SK-N-SH (cell line): ENCODE measurements at regions not wholly inside any gene's neighbourhood (a gene's known extent, or its start where the extent isn't known, plus 50 kb on each side); places are given as distances from the start of the nearest gene placed in this dataset.

Experiments
- CTCF ChIA-PET: fragments of 300-600, 350-600 bp; formaldehyde crosslinking; extraction: SDS; loops from one replicate; lab custom pipeline; 2021; lab: Yijun Ruan, JAX
- POLR2A ChIA-PET: fragments of 350-600 bp; sonication (Branson Sonifier 250); formaldehyde crosslinking; extraction: SDS; loops from one replicate; lab custom pipeline; 2020; ENCODE audit warnings: antibody characterized with exemption, inconsistent platforms; lab: Yijun Ruan, JAX
- DNase-seq: peaks from one replicate; pipeline ENCODE4 v3.0.0; 2012
- H2AFZ ChIP-seq: fragments of 200-600 bp; sonication (generic); 2 replicates; pipeline ENCODE4 v1.8.1; 2016; ENCODE audit warnings: antibody characterized with exemption, mild to moderate bottlenecking, low read depth
- H3F3A ChIP-seq: fragments of 200-600 bp; sonication (generic); replicated peaks from 2 replicates; pipeline ENCODE3; 2016; ENCODE audit warnings: antibody characterized with exemption, mild to moderate bottlenecking; ENCODE audit not compliant: insufficient read depth
- H3K27ac ChIP-seq, 2 experiments: fragments of 200-500 bp in 1 of 2; fragments of 200-600 bp in 1 of 2; sonication (Bioruptor generic) in 1 of 2; sonication (generic), shearing (Covaris generic) in 1 of 2; 2 replicates each; pipeline versions ENCODE4 v1.5.1 to v1.6.1; 2014 to 2016; ENCODE audit warnings: low read depth in 2 of 2, inconsistent platforms in 1 of 2, low read length in 1 of 2, mild to moderate bottlenecking in 1 of 2, mixed read lengths in 1 of 2
- H3K27me3 ChIP-seq: fragments of 200-600 bp; sonication (generic), shearing (Covaris generic); 2 replicates; pipeline ENCODE4 v1.6.1; 2016; ENCODE audit warnings: mixed run types; ENCODE audit not compliant: insufficient read depth
- H3K36me3 ChIP-seq, 2 experiments: fragments of 200-500 bp in 1 of 2; fragments of 200-600 bp in 1 of 2; sonication (Bioruptor generic) in 1 of 2; sonication (generic) in 1 of 2; replicated peaks in 1 of 2; 2 replicates each; pipeline versions ENCODE3 to v1.5.1; 2014 to 2016; ENCODE audit warnings: low read length in 1 of 2, mild to moderate bottlenecking in 1 of 2; ENCODE audit not compliant: insufficient read depth in 2 of 2, control insufficient read depth in 1 of 2
- H3K4me1 ChIP-seq, 2 experiments: fragments of 200-500 bp in 1 of 2; fragments of 200-600 bp in 1 of 2; sonication (Bioruptor generic) in 1 of 2; sonication (generic), shearing (Covaris generic) in 1 of 2; 2 replicates each; pipeline versions ENCODE4 v1.5.1 to v1.6.1; 2014 to 2016; ENCODE audit warnings: low read depth in 1 of 2, low read length in 1 of 2, mixed run types in 1 of 2; ENCODE audit not compliant: insufficient read depth in 2 of 2, control insufficient read depth in 1 of 2
- H3K4me2 ChIP-seq: fragments of 200-600 bp; sonication (generic), shearing (Covaris generic); 2 replicates; pipeline ENCODE4 v1.6.1; 2017; ENCODE audit warnings: mixed run types
- H3K4me3 ChIP-seq, 2 experiments: fragments of 200-500 bp in 1 of 2; fragments of 200-600 bp in 1 of 2; sonication (Bioruptor generic) in 1 of 2; sonication (generic), shearing (Covaris generic) in 1 of 2; 2 replicates each; pipeline versions ENCODE4 v1.5.1 to v1.8.1; 2014 to 2016; ENCODE audit warnings: low read depth in 2 of 2, inconsistent platforms in 1 of 2, low read length in 1 of 2, mild to moderate bottlenecking in 1 of 2, mixed read lengths in 1 of 2, moderate library complexity in 1 of 2
- H3K79me2 ChIP-seq: fragments of 200-600 bp; sonication (generic); 2 replicates; pipeline ENCODE4 v1.8.1; 2017; ENCODE audit warnings: mild to moderate bottlenecking; ENCODE audit not compliant: insufficient read depth
- H3K9ac ChIP-seq: fragments of 200-600 bp; sonication (generic); 2 replicates; pipeline ENCODE4 v1.6.1; 2017; ENCODE audit warnings: mixed run types
- H3K9me2 ChIP-seq: fragments of 200-600 bp; sonication (generic); 2 replicates; pipeline ENCODE4 v1.6.1; 2017; ENCODE audit warnings: mixed run types
- H3K9me3 ChIP-seq: fragments of 200-600 bp; sonication (generic); 2 replicates; pipeline ENCODE4 v1.6.1; 2017; ENCODE audit warnings: mixed run types, mild to moderate bottlenecking, moderate library complexity
- H4K20me1 ChIP-seq: fragments of 200-600 bp; sonication (generic); 2 replicates; pipeline ENCODE4 v1.6.1; 2017; ENCODE audit warnings: mild to moderate bottlenecking, mixed run types; ENCODE audit not compliant: insufficient read depth
- EP300 ChIP-seq, 2 experiments: IDR thresholded peaks; 2 replicates each; pipeline versions ENCODE4 v1.4.0 to v1.6.1; 2012; ENCODE audit warnings: borderline replicate concordance in 1 of 2, low read depth in 1 of 2, low read length in 1 of 2
- EZH2phosphoT487 ChIP-seq: fragments of 200-600 bp; sonication (generic); IDR thresholded peaks from 2 replicates; pipeline ENCODE4 v1.6.1; 2017; ENCODE audit warnings: low read depth, mixed run types, mild to moderate bottlenecking, antibody characterized with exemption, moderate library complexity, borderline replicate concordance
- FOSL2 ChIP-seq: IDR thresholded peaks from 2 replicates; pipeline ENCODE4 v1.4.0; 2012; ENCODE audit warnings: low read depth, mild to moderate bottlenecking, moderate library complexity, borderline replicate concordance
- FOXM1 ChIP-seq: IDR thresholded peaks from 2 replicates; pipeline ENCODE4 v1.4.0; 2012; ENCODE audit warnings: low read depth, mild to moderate bottlenecking
- GABPA ChIP-seq: IDR thresholded peaks from 2 replicates; pipeline ENCODE4 v1.4.0; 2012; ENCODE audit warnings: low read depth, mild to moderate bottlenecking
- GATA2 ChIP-seq: sonication (generic); formaldehyde crosslinking; IDR thresholded peaks from 2 replicates; pipeline ENCODE4 v1.5.0; 2020; ENCODE audit warnings: mild to moderate bottlenecking, missing genetic modification reagents
- JUND ChIP-seq: IDR thresholded peaks from 2 replicates; pipeline ENCODE4 v1.4.0; 2012
- MEF2A ChIP-seq: IDR thresholded peaks from 2 replicates; pipeline ENCODE4 v1.4.0; 2012; ENCODE audit warnings: low read depth, borderline replicate concordance
- NFIC ChIP-seq: IDR thresholded peaks from 2 replicates; pipeline ENCODE4 v1.4.0; 2012; ENCODE audit warnings: borderline replicate concordance
- RAD21 ChIP-seq: IDR thresholded peaks from 2 replicates; pipeline ENCODE4 v1.6.1; 2012; ENCODE audit warnings: mild to moderate bottlenecking, low read length
- RXRA ChIP-seq: IDR thresholded peaks from 2 replicates; pipeline ENCODE4 v1.4.0; 2012; ENCODE audit warnings: low read depth, mild to moderate bottlenecking, borderline replicate concordance
- SMC3 ChIP-seq: IDR thresholded peaks from 2 replicates; pipeline ENCODE4 v1.6.1; 2012; ENCODE audit warnings: low read depth, low read length, improper control_type of control experiment
- TAF1 ChIP-seq: IDR thresholded peaks from 2 replicates; pipeline ENCODE4 v1.6.1; 2012; ENCODE audit warnings: low read depth, mild to moderate bottlenecking, low read length, moderate library complexity, borderline replicate concordance
- TEAD4 ChIP-seq: IDR thresholded peaks from 2 replicates; pipeline ENCODE4 v1.4.0; 2012; ENCODE audit warnings: mild to moderate bottlenecking, borderline replicate concordance; ENCODE audit not compliant: insufficient read depth
- YY1 ChIP-seq: IDR thresholded peaks from 2 replicates; pipeline ENCODE4 v1.4.0; 2012; ENCODE audit warnings: low read depth, mild to moderate bottlenecking
- WGBS: methylation state at CpG from one replicate; pipeline ENCODE4 v1.1.6; 2017; ENCODE audit warnings: low lambda C conversion rate; 5-methylcytosine and 5-hydroxymethylcytosine counted together
- TF ChIP-seq, protein P1 (sequence below): fragments of 150-350 bp; IDR thresholded peaks from 2 replicates; pipeline ENCODE4 v1.6.1; 2016; ENCODE audit warnings: mild to moderate bottlenecking, low read depth, low read length
- TF ChIP-seq, protein P2 (sequence below): IDR thresholded peaks from 2 replicates; pipeline ENCODE4 v1.4.0; 2012; ENCODE audit warnings: low read depth, borderline replicate concordance
- TF ChIP-seq, protein P3 (sequence below): IDR thresholded peaks from 2 replicates; pipeline ENCODE4 v1.4.0; 2012; ENCODE audit warnings: low read depth
- TF ChIP-seq, protein P4 (sequence below): IDR thresholded peaks from 2 replicates; pipeline ENCODE4; 2012
- TF ChIP-seq, protein P5 (sequence below): IDR thresholded peaks from 2 replicates; pipeline ENCODE4 v1.4.0; 2012; ENCODE audit warnings: low read depth, borderline replicate concordance

DNA sequence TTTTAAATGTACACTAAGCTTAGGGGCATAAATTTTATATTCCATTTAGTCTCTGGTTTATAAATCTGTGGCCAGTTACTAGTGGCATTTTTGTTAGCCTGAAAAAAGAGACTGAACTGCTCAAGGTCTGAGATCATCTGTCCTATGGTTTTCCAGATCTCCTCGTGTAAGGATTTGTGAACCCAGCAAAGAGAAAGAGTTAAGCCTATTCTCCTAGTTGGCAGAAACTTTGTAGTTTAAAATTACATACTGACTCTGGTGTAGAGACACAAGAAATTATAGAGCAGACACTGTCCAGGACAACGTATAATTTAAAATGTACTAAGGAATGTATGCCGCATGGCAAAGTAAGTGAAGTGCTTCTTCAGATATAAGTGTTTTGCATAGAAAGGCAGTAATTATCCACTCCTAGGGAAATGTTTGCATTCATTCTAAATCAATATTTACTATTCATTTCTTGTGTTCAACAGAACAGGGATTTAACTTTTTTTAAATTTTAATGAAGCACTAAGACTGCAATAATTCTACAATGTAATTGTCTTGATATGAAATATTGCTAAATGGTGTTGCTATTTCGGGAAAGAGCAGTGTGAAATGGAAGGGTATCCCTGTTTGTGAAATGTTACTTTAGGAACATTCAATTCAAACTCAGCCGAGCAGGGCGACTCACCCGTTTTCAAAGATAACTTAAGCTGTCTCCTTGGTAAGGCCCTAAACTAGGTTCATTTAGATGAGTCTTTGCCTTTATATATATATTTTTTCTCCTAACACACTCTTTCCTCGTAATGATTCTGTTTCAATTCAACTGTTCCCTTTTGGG is 508.4 kb upstream of the ZEB2 start:
- Histone ChIP-seq H2AFZ (peak overlapping the region; percentile 17; the same call in 1 of the 2 replicates), H3K9me2 (no peaks in the 10 kb centered on the region), H3K27ac (peak overlapping the region in 1 of 2 experiments; percentile 55; a peak in 1 of 4 replicates), H3K9me3 (no peaks in the 10 kb centered on the region), H4K20me1 (no peaks in the 10 kb centered on the region), H3K4me2 (no peak overlapping the region), H3K4me3 (no peak overlapping the region), H3K27me3 (no peaks in the 10 kb centered on the region), H3F3A (no peaks in the 10 kb centered on the region), H3K4me1 (peaks cover 0 to 8% of the 10 kb centered on the region in 2 experiments; a peak in 2 of 4 replicates), H3K9ac (no peak overlapping the region), H3K36me3 (no peaks in the 10 kb centered on the region), H3K79me2 (no peaks in the 10 kb centered on the region)
- CTCF ChIA-PET = no interaction called here
- DNase-seq = no peak
- 78% methylated on average over 8 of the region's 8 CpGs for WGBS
- POLR2A ChIA-PET = no interaction called here
- TF ChIP-seq, protein P1, sequence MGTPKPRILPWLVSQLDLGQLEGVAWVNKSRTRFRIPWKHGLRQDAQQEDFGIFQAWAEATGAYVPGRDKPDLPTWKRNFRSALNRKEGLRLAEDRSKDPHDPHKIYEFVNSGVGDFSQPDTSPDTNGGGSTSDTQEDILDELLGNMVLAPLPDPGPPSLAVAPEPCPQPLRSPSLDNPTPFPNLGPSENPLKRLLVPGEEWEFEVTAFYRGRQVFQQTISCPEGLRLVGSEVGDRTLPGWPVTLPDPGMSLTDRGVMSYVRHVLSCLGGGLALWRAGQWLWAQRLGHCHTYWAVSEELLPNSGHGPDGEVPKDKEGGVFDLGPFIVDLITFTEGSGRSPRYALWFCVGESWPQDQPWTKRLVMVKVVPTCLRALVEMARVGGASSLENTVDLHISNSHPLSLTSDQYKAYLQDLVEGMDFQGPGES = no peak
- TF ChIP-seq, protein P2, sequence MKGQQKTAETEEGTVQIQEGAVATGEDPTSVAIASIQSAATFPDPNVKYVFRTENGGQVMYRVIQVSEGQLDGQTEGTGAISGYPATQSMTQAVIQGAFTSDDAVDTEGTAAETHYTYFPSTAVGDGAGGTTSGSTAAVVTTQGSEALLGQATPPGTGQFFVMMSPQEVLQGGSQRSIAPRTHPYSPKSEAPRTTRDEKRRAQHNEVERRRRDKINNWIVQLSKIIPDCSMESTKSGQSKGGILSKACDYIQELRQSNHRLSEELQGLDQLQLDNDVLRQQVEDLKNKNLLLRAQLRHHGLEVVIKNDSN = no peak
- no peak for TF ChIP-seq RXRA
- TF ChIP-seq SMC3 = no peak
- TF ChIP-seq, protein P3, sequence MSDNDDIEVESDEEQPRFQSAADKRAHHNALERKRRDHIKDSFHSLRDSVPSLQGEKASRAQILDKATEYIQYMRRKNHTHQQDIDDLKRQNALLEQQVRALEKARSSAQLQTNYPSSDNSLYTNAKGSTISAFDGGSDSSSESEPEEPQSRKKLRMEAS = no peak
- TF ChIP-seq JUND = no peak
- TF ChIP-seq EP300 (IDR thresholded peaks at IDR 0.05; ENCODE audit: borderline replicate concordance in 1 of 2, low read depth in 1 of 2, low read length in 1 of 2) = no peak
- no peak for TF ChIP-seq NFIC
- no peak for TF ChIP-seq FOXM1
- TF ChIP-seq RAD21 = no peak
- no peak for TF ChIP-seq GATA2
- no peak for TF ChIP-seq MEF2A
- TF ChIP-seq, protein P4, sequence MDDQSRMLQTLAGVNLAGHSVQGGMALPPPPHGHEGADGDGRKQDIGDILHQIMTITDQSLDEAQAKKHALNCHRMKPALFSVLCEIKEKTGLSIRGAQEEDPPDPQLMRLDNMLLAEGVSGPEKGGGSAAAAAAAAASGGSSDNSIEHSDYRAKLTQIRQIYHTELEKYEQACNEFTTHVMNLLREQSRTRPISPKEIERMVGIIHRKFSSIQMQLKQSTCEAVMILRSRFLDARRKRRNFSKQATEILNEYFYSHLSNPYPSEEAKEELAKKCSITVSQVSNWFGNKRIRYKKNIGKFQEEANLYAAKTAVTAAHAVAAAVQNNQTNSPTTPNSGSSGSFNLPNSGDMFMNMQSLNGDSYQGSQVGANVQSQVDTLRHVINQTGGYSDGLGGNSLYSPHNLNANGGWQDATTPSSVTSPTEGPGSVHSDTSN = no peak
- no peak for TF ChIP-seq EZH2phosphoT487
- no peak for TF ChIP-seq FOSL2
- TF ChIP-seq GABPA = no peak
- no peak for TF ChIP-seq TAF1
- TF ChIP-seq, protein P5, sequence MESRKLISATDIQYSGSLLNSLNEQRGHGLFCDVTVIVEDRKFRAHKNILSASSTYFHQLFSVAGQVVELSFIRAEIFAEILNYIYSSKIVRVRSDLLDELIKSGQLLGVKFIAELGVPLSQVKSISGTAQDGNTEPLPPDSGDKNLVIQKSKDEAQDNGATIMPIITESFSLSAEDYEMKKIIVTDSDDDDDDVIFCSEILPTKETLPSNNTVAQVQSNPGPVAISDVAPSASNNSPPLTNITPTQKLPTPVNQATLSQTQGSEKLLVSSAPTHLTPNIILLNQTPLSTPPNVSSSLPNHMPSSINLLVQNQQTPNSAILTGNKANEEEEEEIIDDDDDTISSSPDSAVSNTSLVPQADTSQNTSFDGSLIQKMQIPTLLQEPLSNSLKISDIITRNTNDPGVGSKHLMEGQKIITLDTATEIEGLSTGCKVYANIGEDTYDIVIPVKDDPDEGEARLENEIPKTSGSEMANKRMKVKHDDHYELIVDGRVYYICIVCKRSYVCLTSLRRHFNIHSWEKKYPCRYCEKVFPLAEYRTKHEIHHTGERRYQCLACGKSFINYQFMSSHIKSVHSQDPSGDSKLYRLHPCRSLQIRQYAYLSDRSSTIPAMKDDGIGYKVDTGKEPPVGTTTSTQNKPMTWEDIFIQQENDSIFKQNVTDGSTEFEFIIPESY = no peak
- TF ChIP-seq TEAD4 = no peak
- no peak for TF ChIP-seq YY1
